HG03175 (cell line): ENCODE measurements at regions not wholly inside any gene's neighbourhood (a gene's known extent, or its start where the extent isn't known, plus 50 kb on each side); places are given as distances from the start of the nearest gene placed in this dataset.
"Not testable (repeated sequence)": the region's sequence is repeated elsewhere in the genome, so short reads cannot be mapped to it uniquely, and the experiment has no call there.

Experiments used
- ATAC-seq: cut with Tn5 transposase; IDR thresholded peaks from one replicate; pipeline ENCODE4 v1.9.1; 2021; ENCODE audit warnings: mild to moderate bottlenecking, moderate library complexity; ENCODE audit not compliant: unreplicated experiment

DNA sequence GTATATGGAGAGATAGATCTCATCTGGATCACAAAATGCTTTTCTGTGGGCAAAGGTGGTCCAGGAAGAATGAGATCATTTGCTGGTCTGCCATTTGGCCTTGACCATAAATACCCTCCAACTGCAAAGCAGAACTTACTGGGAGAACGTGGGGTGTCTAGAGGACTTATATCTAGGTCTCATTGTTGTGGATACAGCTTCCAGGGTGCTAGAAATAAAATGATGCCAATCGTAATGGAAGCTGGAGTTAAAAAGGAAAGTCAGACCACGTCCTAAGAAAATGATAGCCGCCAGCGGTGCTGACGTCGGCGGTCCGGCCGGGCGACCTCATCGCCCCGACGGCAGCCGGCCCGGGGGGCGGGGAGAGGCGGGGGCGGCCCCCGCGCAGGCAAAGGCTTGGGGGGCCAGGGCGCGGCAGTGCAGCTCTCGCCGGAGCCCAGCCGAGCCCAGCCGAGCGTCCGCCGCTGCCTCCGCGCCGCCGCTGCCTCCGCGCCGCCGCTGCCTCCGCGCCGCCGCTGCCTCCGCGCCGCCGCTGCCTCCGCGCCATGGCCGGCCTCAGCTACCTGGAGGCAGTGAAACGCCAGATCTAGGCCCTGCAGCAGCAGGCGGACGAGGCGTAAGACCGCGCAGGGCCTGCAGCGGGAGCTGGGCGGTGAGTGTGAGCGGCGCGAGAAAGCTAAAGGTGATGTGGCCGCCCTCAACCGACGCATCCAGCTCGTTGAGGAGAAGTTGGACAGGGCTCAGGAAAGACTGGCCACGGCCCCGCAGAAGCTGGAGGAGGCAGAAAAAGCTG, 89.5 kb downstream of the EOMES start:
- peak; percentile 79 for ATAC-seq

GRCh38 chr3:27630885-27631284, 91.2 kb downstream of the EOMES start:
- peak; percentile 40 for ATAC-seq

DNA sequence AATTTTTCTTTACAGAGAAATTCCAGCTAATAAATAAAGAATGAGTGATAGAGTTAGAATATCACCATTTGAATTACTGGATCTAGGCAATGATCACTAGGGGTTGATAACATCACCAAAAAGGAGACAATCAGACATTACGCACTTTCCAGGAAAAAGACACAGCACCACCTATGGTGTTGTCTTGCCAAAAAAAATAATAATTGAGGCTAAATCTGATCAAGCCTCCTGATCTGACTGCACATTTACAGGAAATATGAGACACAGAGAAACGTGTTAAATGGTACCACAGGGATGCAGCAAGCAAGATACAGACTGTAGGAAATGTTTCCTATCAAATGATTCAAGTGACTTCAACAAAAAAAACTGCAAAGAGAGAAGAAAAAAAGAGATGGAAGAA, 92.8 kb downstream of the EOMES start:
- no peak for ATAC-seq

- ATAC-seq, result no peak
These were observed 93.9 kb downstream of the EOMES start for GRCh38 chr3:27628026-27628750.

GRCh38 chr3:27626596-27627118, 95.5 kb downstream of the EOMES start:
- ATAC-seq, result no peak

DNA sequence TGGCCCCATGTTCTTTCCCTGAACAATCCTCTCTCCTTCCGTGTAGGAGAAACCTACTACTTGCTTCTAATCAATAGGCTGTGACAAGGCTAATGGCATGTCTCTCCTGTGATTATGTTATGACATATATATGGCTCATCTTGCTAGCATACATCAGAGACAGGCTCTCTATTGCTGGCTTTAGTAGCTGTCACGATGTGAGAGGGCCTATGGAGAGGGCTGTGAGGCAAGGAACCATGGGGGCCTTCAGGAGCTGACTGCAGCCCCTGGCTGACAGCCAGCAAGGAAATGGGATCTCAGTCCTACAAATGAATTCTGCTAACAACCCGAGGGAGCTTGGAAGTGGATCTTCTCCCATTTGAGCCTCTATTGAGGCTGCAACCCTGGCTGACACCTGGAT, 96.3 kb downstream of the EOMES start:
- no peak for ATAC-seq

DNA sequence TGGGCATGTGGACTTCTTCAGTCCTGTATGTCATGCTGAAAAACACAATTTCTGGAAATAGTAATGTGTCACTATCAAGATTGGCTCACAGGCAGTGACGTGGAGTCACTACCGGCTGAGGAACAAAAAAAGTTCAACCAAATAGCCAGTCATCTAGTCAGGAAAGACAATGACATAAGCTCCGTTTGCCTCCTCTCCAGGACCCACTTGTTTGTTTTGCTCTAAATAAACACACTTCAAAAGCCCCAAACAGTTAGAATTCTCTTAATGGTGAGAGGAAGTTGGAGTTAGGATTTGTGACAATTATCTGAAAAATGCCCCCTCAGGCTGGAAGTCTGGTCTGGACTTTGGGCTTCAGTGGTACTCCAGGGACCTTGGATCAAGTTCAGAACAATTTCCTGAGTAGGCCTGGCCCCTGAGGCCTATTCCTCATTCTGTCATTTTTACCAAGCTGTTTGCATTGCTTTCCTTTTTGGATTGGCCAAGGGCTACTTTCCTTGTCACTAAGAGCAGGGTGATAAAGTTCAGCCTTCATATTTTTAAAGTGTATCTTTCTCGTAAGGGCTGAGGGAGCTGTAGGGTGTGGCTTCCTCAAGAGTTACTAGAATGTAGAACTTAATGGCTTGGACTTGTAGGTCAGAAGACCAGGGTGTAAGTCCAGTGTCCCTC, 98.9 kb downstream of the EOMES start:
- no peak for ATAC-seq

DNA sequence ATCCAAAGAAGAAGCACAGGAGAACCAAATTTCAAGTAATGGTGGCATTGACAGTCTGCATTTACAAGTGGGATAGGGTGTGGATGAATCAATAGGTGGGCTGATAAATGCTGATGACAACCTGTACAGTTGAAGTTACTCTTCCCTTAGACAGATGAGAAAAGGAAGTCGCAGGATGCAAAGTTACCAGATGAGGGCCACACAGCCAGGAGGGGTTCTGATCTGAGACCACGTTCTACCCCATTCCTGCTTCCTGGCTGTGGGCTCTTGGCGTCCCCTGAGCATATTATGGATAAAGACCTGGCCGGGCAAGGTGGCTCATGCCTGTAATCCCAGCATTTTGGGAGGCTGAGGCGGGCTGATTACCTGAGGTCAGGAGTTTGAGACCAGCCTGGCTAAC, 104.6 kb downstream of the EOMES start:
- ATAC-seq, result no peak

- ATAC-seq, result no peak
These were observed 106.1 kb downstream of the EOMES start for GRCh38 chr3:27616031-27616430.

GRCh38 chr3:27615555-27615954, 106.6 kb downstream of the EOMES start:
- no peak for ATAC-seq

- no peak for ATAC-seq
These were observed 107.5 kb downstream of the EOMES start for GRCh38 chr3:27614592-27614991.

DNA sequence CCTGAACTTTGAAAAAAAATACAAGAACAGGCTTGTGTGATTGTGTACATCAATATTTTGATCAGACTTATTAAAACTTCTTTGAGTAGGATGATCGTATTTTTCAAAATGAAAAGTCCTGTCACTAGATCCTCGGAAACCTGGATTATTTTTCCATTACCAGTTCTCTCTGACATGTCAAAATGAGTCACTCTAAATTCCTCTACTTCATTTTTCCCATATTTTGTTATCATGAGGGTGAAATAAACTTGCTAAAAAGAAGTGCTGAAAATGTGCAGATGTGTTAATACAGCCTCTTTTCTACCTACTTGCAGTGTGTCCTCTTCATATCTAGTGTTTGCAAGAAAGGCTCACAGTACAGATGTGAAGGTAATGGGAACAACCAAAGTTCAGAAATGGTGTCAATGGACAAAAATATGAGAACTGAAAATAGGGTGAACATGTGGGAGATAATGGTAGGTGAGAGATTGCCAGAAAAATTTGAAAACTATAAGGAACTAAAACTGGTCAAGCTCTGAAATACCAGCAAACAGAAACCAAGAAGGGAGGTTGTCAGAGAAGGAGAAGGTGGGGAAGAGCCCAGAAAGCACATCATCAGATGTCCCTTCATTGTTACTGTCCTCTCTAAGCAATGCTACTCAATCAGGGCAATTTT, 108.2 kb downstream of the EOMES start:
- no peak for ATAC-seq

- ATAC-seq, result no peak
These were observed 111.2 kb downstream of the EOMES start for GRCh38 chr3:27610800-27611525.

- ATAC-seq, result no peak
These were observed 114.8 kb downstream of the EOMES start for GRCh38 chr3:27607370-27607769.

GRCh38 chr3:27606537-27606936, 115.6 kb downstream of the EOMES start:
- no peak for ATAC-seq

DNA sequence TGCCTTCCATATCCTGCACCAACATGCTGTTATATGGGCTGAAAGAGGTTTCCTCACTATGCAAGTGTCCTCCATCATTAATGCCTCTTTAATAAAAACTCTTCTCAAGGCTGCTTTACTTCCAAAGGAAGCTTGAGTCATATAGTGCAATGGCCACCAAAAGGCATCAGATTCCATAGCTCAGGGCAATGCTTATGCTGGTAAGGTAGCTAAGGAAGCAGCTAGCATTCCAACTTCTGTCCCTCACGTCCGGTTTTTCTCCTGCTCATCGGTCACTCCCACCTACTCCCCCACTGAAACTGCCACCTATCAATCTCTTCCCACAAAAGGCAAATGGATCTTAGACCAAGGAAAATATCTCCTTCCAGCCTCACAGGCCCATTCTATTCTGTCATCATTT, 117.1 kb upstream of the SLC4A7 start:
- not testable (repeated sequence) for ATAC-seq

DNA sequence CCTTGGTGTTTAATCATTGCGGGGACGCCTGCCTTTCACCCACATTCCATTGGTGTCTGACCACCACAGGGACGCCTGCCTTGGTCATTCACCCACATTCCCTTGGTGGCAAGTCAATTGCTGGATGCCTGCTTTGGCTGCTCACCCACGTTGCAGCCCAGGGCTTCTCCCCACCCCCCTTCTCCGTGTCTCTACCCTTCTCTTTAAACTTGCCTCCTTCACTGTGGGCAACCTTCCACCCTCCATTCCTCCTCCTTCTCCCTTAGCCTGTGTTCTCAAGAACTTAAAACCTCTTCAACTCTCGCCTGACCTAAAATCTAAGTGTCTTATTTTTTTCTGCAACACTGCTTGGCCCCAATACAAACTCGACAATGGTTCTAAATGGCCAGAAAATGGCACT, 115.6 kb upstream of the SLC4A7 start:
- ATAC-seq, result not testable (repeated sequence)

- no peak for ATAC-seq
These were observed 112.7 kb upstream of the SLC4A7 start for GRCh38 chr3:27596921-27597320.

DNA sequence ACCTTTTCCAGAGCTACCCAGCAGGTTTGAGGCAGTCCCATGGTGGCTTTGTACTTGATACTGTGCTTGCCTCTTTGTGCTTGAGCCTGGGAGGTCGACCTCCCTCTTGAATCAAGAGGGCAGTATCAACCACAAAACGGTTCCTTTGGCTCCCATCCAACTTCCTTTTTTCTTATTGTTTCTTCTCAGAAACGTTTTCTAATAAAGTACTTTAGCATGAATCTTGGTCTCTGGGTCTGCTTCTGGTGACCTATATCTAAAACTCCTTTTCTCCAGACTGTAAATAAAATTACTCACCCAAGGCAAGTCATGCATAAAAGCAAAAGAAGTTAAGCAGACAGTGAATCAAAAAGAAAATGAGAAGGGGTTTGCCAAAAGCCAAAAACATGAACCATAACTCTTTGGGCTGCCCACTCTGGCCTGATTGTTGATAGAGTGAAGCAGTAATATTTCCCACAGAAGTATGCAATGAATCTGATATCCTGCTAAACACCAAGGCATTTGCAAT, 112.2 kb upstream of the SLC4A7 start:
- no peak for ATAC-seq

DNA sequence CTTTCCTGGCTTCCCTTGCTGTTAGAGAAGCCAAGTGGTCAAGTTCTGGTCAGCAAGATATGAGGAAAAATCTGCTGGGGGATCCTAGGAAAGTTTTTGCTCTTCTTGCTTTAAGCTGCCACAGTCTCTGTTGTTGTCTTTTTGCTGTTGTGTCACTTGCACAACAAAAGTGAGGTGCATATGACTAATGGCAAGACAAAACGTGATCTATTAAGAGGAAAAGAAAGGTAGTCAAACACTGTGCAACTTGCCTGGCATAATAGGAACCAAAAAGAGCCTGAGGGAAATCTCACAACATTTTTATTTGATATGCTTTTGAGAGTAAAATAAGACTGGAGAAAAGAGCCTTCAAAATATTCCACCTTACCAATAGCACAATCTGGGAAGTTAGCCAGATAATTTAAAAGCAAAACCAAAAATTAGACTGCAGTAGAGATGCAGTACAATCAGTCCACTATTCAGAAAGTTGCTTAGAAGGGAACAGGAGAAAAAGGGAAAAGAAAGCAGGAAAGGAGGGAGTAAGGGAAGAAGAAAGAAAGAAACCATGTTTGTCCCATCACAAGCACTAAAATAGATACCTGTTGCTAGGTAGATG, 110.0 kb upstream of the SLC4A7 start:
- no peak for ATAC-seq
